Transverse colon (tissue), 4 donors: ENCODE measurements at regions not wholly inside any gene's neighbourhood (a gene's known extent, or its start where the extent isn't known, plus 50 kb on each side); places are given as distances from the start of the nearest gene placed in this dataset.

Source experiments
- DNase-seq: peaks from one replicate; pipeline ENCODE4 v3.0.0-alpha.2; 2019
- H3K27ac ChIP-seq, 4 donors: fragments of 200-600 bp; sonication (generic); 2 replicates each; pipeline ENCODE4 v1.5.1; 2016 to 2018; ENCODE audit warnings: inconsistent platforms in 4 of 4
- H3K27me3 ChIP-seq: fragments of 200-600 bp; sonication (generic); 2 replicates; pipeline ENCODE4 v1.5.1; 2017; ENCODE audit warnings: inconsistent platforms
- H3K36me3 ChIP-seq, 4 donors: fragments of 200-600 bp; sonication (generic); 2 replicates each; pipeline ENCODE4 v1.5.1; 2017 to 2019; ENCODE audit warnings: inconsistent platforms in 4 of 4
- H3K4me1 ChIP-seq, 4 donors: fragments of 200-600 bp; sonication (generic); 2 replicates each; pipeline ENCODE4 v1.5.1; 2017 to 2020; ENCODE audit warnings: inconsistent platforms in 4 of 4
- H3K4me3 ChIP-seq, 4 donors: fragments of 200-600 bp; sonication (generic); 1 replicate in 1 of 4; 2 replicates in 3 of 4; pipeline versions ENCODE4 v1.5.1 to v1.6.1; 2017 to 2019; ENCODE audit warnings: inconsistent platforms in 4 of 4
- H3K9me3 ChIP-seq, 2 donors: fragments of 200-600 bp; sonication (generic); 2 replicates each; pipeline ENCODE4 v1.5.1; 2017 to 2019; ENCODE audit warnings: inconsistent platforms in 2 of 2
- EP300 ChIP-seq: sonication (generic); formaldehyde crosslinking; IDR thresholded peaks from one replicate; pipeline ENCODE4 v1.6.1; 2017; ENCODE audit warnings: antibody characterized with exemption, low read depth
- POLR2A ChIP-seq: fragments of 450-650 bp; IDR thresholded peaks from one replicate; pipeline ENCODE4 v1.6.1; 2016; ENCODE audit warnings: antibody characterized with exemption, mild to moderate bottlenecking, moderate library complexity
- POLR2AphosphoS5 ChIP-seq, 3 donors: sonication (generic); formaldehyde crosslinking; IDR thresholded peaks; one replicate each; pipeline ENCODE4 v1.6.1; 2016; ENCODE audit warnings: antibody characterized with exemption in 3 of 3
- WGBS, 2 donors: methylation state at CpG; one replicate each; pipeline ENCODE4 v1.1.5; 2018; ENCODE audit warnings: low coverage in 1 of 2; 5-methylcytosine and 5-hydroxymethylcytosine counted together
- in situ Hi-C, 4 donors: fragments of 200-750 bp; cut with MboI; loops; one replicate each; pipeline versions ENCODE4 v1.15.0 to v1.15.1; 2017; ENCODE audit warnings: low sequenced_read_pairs in 3 of 4, low pct_ligation_motif_present in 1 of 4, low pct_unique_long_range_greater_than_20kb in 1 of 4
- intact Hi-C: fragments of 100-400 bp; cut with DNase I; formaldehyde crosslinking; loops from one replicate; pipeline ENCODE4 v1.15.1; 2023; ENCODE audit warnings: low total_unique reads
- TF ChIP-seq, protein P1 (sequence below), 5 experiments: fragments of 200-600 bp in 3 of 5; fragments of 450-650 bp in 2 of 5; sonication (generic) in 3 of 5; IDR thresholded peaks; 1 replicate in 2 of 5; 2 replicates in 3 of 5; pipeline ENCODE4 v1.5.1; 2016 to 2017; ENCODE audit warnings: antibody characterized with exemption in 5 of 5, inconsistent platforms in 3 of 5, mild to moderate bottlenecking in 2 of 5, moderate library complexity in 1 of 5

DNA sequence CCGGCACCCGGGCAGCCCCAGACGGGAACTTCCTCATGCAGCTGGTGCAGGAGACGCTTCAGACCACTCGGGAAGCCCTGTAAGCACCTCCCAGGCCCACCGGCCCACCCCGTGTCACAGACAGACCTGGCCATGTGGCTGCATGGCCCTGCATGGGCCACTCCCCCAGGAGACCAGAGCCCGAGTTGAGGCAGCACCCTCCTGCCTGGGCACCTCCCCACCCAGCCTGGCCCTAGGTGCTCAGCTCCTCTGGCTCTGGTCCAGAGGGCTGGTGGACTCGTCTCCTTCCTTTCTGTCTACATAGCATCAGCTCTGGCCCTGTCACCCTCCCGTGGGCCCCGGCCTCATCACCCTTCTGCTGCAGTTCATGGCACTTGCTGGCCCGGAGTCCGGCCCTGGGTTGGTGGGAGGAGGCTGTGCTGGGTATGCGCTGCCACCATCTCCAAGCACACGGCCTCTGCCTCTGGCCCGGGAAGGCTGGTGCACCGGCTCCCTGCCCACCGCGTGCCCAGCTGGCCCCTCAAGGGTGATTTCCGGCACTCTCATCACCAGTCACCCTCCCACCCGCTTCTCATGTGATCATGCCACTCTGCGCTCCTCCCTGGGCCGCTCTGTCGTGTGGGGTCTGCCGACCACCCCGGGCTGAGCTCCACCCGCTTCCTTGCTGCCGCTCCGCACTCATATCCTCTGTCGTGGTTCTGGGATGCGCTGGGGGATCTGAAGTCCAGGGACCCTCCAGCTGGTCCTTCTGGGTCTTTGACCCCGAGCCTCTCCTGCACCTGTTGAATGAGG lies 53.1 kb upstream of the DPYSL4 start:
- H3K4me3 ChIP-seq, result no peak overlapping the region
- TF ChIP-seq EP300, result no peak
- intact Hi-C loops, result no loop called here
- WGBS, 2 donors, result 87% methylated on average over 24 of the region's 32 CpGs; no CpG with 5 or more reads in 1 of the 2 donors
- H3K9me3 ChIP-seq, result no peaks in the 10 kb centered on the region
- H3K4me1 ChIP-seq, result no peaks in the 10 kb centered on the region
- H3K27me3 ChIP-seq, result no peaks in the 10 kb centered on the region
- H3K36me3 ChIP-seq, result no peaks in the 10 kb centered on the region
- DNase-seq, result no peak
- no peak overlapping the region for H3K27ac ChIP-seq
- in situ Hi-C loops, result loop anchor here in 2 of 4 donors (25.0 kb wide), 1 partner anchor 246 kb away; no protein-coding TSS in a partner anchor

DNA sequence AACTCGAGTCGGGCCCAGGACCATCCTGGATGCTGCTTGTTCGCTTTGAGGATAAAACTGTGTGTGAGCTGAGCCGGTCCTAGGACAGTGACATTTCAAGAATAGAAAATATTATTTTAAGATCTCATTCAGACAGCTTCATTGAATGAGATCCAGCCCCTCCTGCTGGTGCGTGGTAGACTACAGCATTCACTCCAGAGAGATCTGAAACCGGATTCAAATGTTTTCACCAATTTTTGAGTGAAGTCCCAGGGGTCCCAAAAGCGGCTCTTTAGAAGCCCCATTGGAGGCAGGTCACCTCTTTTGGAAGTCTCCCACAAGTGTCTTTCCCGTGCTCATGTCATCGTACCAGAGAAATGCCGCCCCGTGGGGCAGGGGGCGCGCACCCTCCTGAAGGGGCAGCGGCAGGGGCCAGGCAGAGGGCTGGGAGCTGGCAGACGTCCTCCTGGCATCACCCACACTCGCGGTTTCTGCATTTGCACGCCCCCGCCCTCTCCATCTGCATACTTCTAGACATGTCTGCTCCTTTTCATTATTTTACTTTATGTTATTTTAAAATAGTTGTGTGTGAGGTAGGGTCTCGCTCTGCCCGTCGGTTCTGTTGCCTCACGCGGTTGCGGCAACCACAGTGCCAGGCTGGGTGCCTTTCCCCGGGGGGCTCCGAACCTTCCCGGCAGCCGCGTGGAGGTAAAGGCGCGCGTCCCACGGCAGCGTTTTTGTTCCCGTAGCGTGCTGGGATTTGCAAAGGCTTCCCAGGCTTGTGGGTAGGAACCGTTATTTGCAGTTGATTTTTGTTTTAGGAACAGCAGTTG lies 52.3 kb upstream of the DPYSL4 start:
- 76 to 85% methylated on average over 14 to 38 of the region's 38 CpGs for WGBS, 2 donors
- no peaks in the 10 kb centered on the region for H3K4me1 ChIP-seq
- H3K36me3 ChIP-seq, result no peaks in the 10 kb centered on the region
- no peak overlapping the region for H3K27ac ChIP-seq
- H3K9me3 ChIP-seq, result no peaks in the 10 kb centered on the region
- H3K4me3 ChIP-seq, result no peak overlapping the region
- no peaks in the 10 kb centered on the region for H3K27me3 ChIP-seq
- no peak for TF ChIP-seq POLR2AphosphoS5 (IDR thresholded peaks at IDR 0.05)
- intact Hi-C loops (no loop called here), in situ Hi-C loops (loop anchor here in 2 of 4 donors (25.0 kb wide), 1 partner anchor 247 kb away; no protein-coding TSS in a partner anchor)
- no peak for DNase-seq

DNA sequence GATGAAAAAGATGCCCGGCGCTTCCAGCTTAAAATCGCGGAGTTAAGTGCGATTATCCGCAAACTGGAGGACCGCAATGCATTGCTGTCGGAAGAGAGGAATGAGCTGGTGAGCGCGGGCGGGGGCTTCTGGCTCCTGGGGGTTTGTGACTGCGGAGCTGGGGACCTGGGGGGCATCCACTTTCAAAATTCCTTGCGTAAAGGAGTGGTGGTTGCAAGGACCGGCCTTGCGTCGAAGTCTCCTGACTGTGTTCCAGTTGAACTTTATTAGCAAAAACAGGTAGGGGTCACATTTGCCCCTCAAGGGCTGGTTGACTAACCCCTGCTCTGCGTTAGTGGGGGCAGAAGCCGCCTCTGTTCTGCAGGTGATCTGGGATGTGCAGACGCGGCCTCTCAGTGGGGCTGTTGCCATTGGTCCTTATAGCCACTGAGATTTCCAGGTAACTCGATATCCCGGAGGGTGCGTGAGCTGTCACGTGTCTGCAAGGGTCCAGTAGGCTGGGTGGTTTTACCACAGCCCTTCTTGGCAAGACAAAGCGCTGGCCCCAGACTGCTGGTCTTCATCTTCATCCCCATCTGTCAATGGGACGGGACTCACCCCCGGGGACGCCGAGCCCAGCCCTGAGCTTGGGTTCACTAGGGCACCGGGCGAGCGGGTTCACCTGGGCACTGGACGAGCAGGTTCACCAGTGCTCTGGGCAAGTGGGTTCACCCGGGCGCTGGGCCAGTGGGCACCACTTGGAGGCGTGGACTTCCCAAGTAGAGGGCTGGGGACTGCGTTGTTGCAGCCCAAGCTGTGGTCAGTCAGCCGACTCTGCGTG lies 51.5 kb upstream of the DPYSL4 start:
- H3K36me3 ChIP-seq, result no peaks in the 10 kb centered on the region
- H3K4me1 ChIP-seq, result no peaks in the 10 kb centered on the region
- in situ Hi-C loops (loop anchor here in 2 of 4 donors (25.0 kb wide), 1 partner anchor 248 kb away; no protein-coding TSS in a partner anchor), intact Hi-C loops (no loop called here)
- DNase-seq, result no peak
- TF ChIP-seq POLR2AphosphoS5 (IDR thresholded peaks at IDR 0.05) (no peak), POLR2A (no peak), EP300 (no peak)
- TF ChIP-seq, protein P1, sequence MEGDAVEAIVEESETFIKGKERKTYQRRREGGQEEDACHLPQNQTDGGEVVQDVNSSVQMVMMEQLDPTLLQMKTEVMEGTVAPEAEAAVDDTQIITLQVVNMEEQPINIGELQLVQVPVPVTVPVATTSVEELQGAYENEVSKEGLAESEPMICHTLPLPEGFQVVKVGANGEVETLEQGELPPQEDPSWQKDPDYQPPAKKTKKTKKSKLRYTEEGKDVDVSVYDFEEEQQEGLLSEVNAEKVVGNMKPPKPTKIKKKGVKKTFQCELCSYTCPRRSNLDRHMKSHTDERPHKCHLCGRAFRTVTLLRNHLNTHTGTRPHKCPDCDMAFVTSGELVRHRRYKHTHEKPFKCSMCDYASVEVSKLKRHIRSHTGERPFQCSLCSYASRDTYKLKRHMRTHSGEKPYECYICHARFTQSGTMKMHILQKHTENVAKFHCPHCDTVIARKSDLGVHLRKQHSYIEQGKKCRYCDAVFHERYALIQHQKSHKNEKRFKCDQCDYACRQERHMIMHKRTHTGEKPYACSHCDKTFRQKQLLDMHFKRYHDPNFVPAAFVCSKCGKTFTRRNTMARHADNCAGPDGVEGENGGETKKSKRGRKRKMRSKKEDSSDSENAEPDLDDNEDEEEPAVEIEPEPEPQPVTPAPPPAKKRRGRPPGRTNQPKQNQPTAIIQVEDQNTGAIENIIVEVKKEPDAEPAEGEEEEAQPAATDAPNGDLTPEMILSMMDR (IDR thresholded peaks at IDR 0.05), result no peak
- H3K4me3 ChIP-seq, result no peak overlapping the region
- 89 to 90% methylated on average over 2 to 39 of the region's 39 CpGs for WGBS, 2 donors
- no peaks in the 10 kb centered on the region for H3K9me3 ChIP-seq
- no peak overlapping the region for H3K27ac ChIP-seq
- H3K27me3 ChIP-seq, result no peaks in the 10 kb centered on the region

DNA sequence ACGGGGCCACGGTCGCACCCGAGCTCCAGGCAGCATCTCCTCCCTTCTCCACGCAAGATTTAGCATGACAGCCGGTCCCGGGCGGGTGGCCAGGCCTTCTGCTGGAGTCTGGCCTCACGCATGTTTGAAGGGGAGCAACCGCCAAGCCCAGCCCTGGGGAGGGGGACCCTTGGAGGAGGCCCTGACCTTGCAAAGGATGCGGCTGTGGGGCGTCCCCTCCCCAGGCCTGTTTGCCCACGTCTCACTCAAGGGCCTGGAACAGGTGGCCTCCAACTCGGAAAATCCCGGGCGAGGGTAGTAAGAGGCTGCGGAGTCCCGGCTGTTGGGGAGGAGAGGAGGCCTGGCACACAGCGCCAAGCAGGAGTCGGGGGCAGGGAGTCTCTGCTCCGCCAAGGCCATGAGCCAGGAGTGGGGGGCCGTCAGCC lies 50.6 kb upstream of the DPYSL4 start:
- H3K4me1 ChIP-seq, result no peaks in the 10 kb centered on the region
- no peaks in the 10 kb centered on the region for H3K27me3 ChIP-seq
- no peak overlapping the region for H3K27ac ChIP-seq
- in situ Hi-C loops (loop anchor here in 2 of 4 donors (25.0 kb wide), 1 partner anchor 249 kb away; no protein-coding TSS in a partner anchor), intact Hi-C loops (no loop called here)
- 83% methylated on average over 22 of the region's 22 CpGs; no CpG with 5 or more reads in 1 of the 2 donors for WGBS, 2 donors
- no peaks in the 10 kb centered on the region for H3K9me3 ChIP-seq
- TF ChIP-seq, protein P1 (IDR thresholded peaks at IDR 0.05), result no peak
- TF ChIP-seq EP300, result no peak
- no peak for TF ChIP-seq POLR2A
- TF ChIP-seq POLR2AphosphoS5 (IDR thresholded peaks at IDR 0.05), result no peak
- H3K36me3 ChIP-seq, result no peaks in the 10 kb centered on the region
- no peak overlapping the region for H3K4me3 ChIP-seq
- DNase-seq, result no peak
